OCI-LY7 (cell line): ENCODE measurements at regions not wholly inside any gene's neighbourhood (a gene's known extent, or its start where the extent isn't known, plus 50 kb on each side); places are given as distances from the start of the nearest gene placed in this dataset.

Experiments used
- CTCF ChIP-seq: fragments of 200-600 bp; sonication (generic); conservative IDR thresholded peaks from 2 replicates; pipeline ENCODE4 v1.5.1; 2014; ENCODE audit warnings: mild to moderate bottlenecking, antibody characterized with exemption, low read length, moderate library complexity, mixed read lengths
- EZH2phosphoT487 ChIP-seq: fragments of 200-600 bp; sonication (generic); IDR thresholded peaks from 2 replicates; pipeline ENCODE4 v1.6.1; 2018; ENCODE audit warnings: low read depth, borderline replicate concordance, mild to moderate bottlenecking, mixed run types, antibody characterized with exemption, low read length, moderate library complexity, mixed read lengths

GRCh38 chr13:76160961-76161925, 525.1 kb downstream of the LMO7 start:
- TF ChIP-seq CTCF (no peak), EZH2phosphoT487 (no peak)
